Testis (tissue), 2 donors: ENCODE measurements at regions not wholly inside any gene's neighbourhood (a gene's known extent, or its start where the extent isn't known, plus 50 kb on each side); places are given as distances from the start of the nearest gene placed in this dataset.

Experiments
- CTCF ChIP-seq, 3 experiments: fragments of 450-650 bp in 2 of 3; fragments of 200-600 bp in 1 of 3; sonication (generic) in 1 of 3; IDR thresholded peaks; one replicate each; pipeline ENCODE4 v1.5.1; 2016 to 2019; ENCODE audit warnings: antibody characterized with exemption in 3 of 3, mild to moderate bottlenecking in 2 of 3, moderate library complexity in 1 of 3
- POLR2A ChIP-seq: fragments of 450-650 bp; IDR thresholded peaks from one replicate; pipeline ENCODE4 v1.6.1; 2017; ENCODE audit warnings: antibody characterized with exemption, mild to moderate bottlenecking, moderate library complexity

GRCh38 chr11:90558328-90558865 is 335.5 kb upstream of the CHORDC1 start:
- TF ChIP-seq CTCF (IDR thresholded peaks at IDR 0.05) (no peak), POLR2A (no peak)
